Endothelial cell of umbilical vein (primary cell): ENCODE measurements at regions not wholly inside any gene's neighbourhood (a gene's known extent, or its start where the extent isn't known, plus 50 kb on each side); places are given as distances from the start of the nearest gene placed in this dataset.
A peak's percentile ranks its signal among the peaks of the same experiment; 100 is the strongest.

Experiments used
- BruUV-seq: library from RNA; stranded (reverse); fragments of 400-500 nt; replicated peaks from 2 replicates; lab custom pipeline; 2021; lab: Mats Ljungman, UMichigan
- CTCF ChIA-PET: fragments of 300-600, 350-600 bp; sonication (Branson Sonifier 250); formaldehyde crosslinking; loops from one replicate; lab custom pipeline; 2021; ENCODE audit warnings: antibody characterized with exemption, inconsistent platforms; lab: Charles Lee
- POLR2A ChIA-PET: fragments of 300-600, 350-600 bp; sonication (Branson Sonifier 250); formaldehyde crosslinking; loops from one replicate; lab custom pipeline; 2021; ENCODE audit warnings: antibody characterized with exemption, inconsistent platforms; lab: Charles Lee
- DNase-seq: peaks from one replicate; pipeline ENCODE4 v3.0.0-alpha.2; 2011; ENCODE audit warnings: low read depth, low spot score
- FAIRE-seq: peaks from 2 replicates; lab custom pipeline; 2011; peaks lifted over from hg19 to GRCh38; lab: Jason Lieb, UNC
- H2AFZ ChIP-seq: 2 replicates; pipeline ENCODE4 v1.6.0; 2012; ENCODE audit warnings: low read depth, low read length, control low read depth, inconsistent platforms
- H3K27ac ChIP-seq: 2 replicates; pipeline ENCODE4 v1.5.1; 2011; ENCODE audit warnings: low read depth, mild to moderate bottlenecking, control low read depth, low read length, moderate library complexity; ENCODE audit not compliant: insufficient read depth
- H3K27me3 ChIP-seq, 2 experiments: 2 replicates each; pipeline versions ENCODE4 v1.6.0 to v1.6.1; 2011; ENCODE audit warnings: low read length in 2 of 2, mixed read lengths in 1 of 2; ENCODE audit not compliant: control insufficient read depth in 2 of 2, insufficient read depth in 2 of 2
- H3K36me3 ChIP-seq, 2 experiments: 2 replicates in 1 of 2; 3 replicates in 1 of 2; pipeline ENCODE4 v1.5.1; 2011; ENCODE audit warnings: low read length in 2 of 2, mild to moderate bottlenecking in 1 of 2, moderate library complexity in 1 of 2; ENCODE audit not compliant: control insufficient read depth in 2 of 2, insufficient read depth in 2 of 2; ENCODE audit errors: extremely low read depth in 1 of 2
- H3K4me1 ChIP-seq: 3 replicates; pipeline ENCODE4 v1.5.1; 2011; ENCODE audit warnings: mild to moderate bottlenecking, low read length; ENCODE audit not compliant: control insufficient read depth, insufficient read depth; ENCODE audit errors: extremely low read depth
- H3K4me2 ChIP-seq: 2 replicates; pipeline ENCODE4 v1.6.1; 2011; ENCODE audit warnings: low read length, control low read depth, mixed read lengths; ENCODE audit not compliant: insufficient read depth
- H3K4me3 ChIP-seq, 3 experiments: fragments of 200-600 bp in 1 of 3; sonication (generic), shearing (Covaris generic) in 1 of 3; replicated peaks in 1 of 3; 2 replicates each; pipeline ENCODE4 v1.5.1; 2011 to 2016; ENCODE audit warnings: control low read depth in 3 of 3, low read length in 3 of 3, mild to moderate bottlenecking in 2 of 3, inconsistent platforms in 1 of 3, low read depth in 1 of 3, moderate library complexity in 1 of 3; ENCODE audit not compliant: insufficient read depth in 1 of 3
- H3K79me2 ChIP-seq: 2 replicates; pipeline ENCODE4 v1.6.0; 2012; ENCODE audit warnings: low read length, inconsistent platforms; ENCODE audit not compliant: control insufficient read depth, insufficient read depth
- H3K9ac ChIP-seq: replicated peaks from 2 replicates; pipeline ENCODE3; 2011; ENCODE audit warnings: low read length, control low read depth; ENCODE audit not compliant: insufficient read depth; ENCODE audit errors: extremely low read depth
- H3K9me1 ChIP-seq: replicated peaks from 3 replicates; pipeline ENCODE4 v1.6.0; 2011; ENCODE audit warnings: mild to moderate bottlenecking, low read length; ENCODE audit not compliant: control insufficient read depth, insufficient read depth; ENCODE audit errors: extremely low read depth
- H3K9me3 ChIP-seq: replicated peaks from 2 replicates; pipeline ENCODE4 v1.5.1; 2012; ENCODE audit warnings: low read length, inconsistent platforms; ENCODE audit not compliant: control insufficient read depth, insufficient read depth
- H4K20me1 ChIP-seq: replicated peaks from 2 replicates; pipeline ENCODE3; 2011; ENCODE audit warnings: mild to moderate bottlenecking, low read length; ENCODE audit not compliant: control insufficient read depth, insufficient read depth; ENCODE audit errors: extremely low read depth
- CTCF ChIP-seq, 2 donors: IDR thresholded peaks; 1 replicate in 1 of 2; 2 replicates in 1 of 2; pipeline ENCODE4 v1.5.1; 2011; ENCODE audit warnings: low read length in 2 of 2, mild to moderate bottlenecking in 2 of 2, moderate library complexity in 2 of 2, control low read depth in 1 of 2, inconsistent platforms in 1 of 2, low read depth in 1 of 2; ENCODE audit not compliant: insufficient read depth in 1 of 2; ENCODE audit errors: extremely low read depth in 1 of 2
- EZH2 ChIP-seq: IDR thresholded peaks from 2 replicates; pipeline ENCODE4 v1.6.1; 2012; ENCODE audit warnings: borderline replicate concordance, low read depth, mild to moderate bottlenecking, moderate library complexity, low read length, inconsistent platforms; ENCODE audit not compliant: severe bottlenecking
- FOS ChIP-seq: IDR thresholded peaks from 2 replicates; pipeline ENCODE4 v1.6.1; 2011; ENCODE audit warnings: mild to moderate bottlenecking, low read length, moderate library complexity, borderline replicate concordance; ENCODE audit not compliant: insufficient read depth
- GATA2 ChIP-seq: IDR thresholded peaks from 2 replicates; pipeline ENCODE4 v1.7.0; 2011; ENCODE audit warnings: low read depth, mild to moderate bottlenecking, moderate library complexity, mixed read lengths, low read length; ENCODE audit not compliant: insufficient read length, insufficient read depth
- JUN ChIP-seq: IDR thresholded peaks from 2 replicates; pipeline ENCODE4 v1.6.1; 2011; ENCODE audit warnings: borderline replicate concordance, low read depth; ENCODE audit not compliant: insufficient read length, insufficient read depth
- MAX ChIP-seq: IDR thresholded peaks from 2 replicates; pipeline ENCODE4 v1.6.1; 2011; ENCODE audit not compliant: insufficient read depth, insufficient read length
- MYC ChIP-seq: IDR thresholded peaks from one replicate; pipeline ENCODE4 v1.6.1; 2011; ENCODE audit warnings: mild to moderate bottlenecking, low read depth, low read length
- POLR2A ChIP-seq: IDR thresholded peaks from 2 replicates; pipeline ENCODE4 v1.6.1; 2012; ENCODE audit warnings: low read depth, mild to moderate bottlenecking, control low read depth, low read length
- POLR2AphosphoS5 ChIP-seq: IDR thresholded peaks from 2 replicates; pipeline ENCODE4 v1.6.1; 2012; ENCODE audit warnings: low read depth, mild to moderate bottlenecking, control low read depth, low read length, moderate library complexity; ENCODE audit not compliant: insufficient read depth
- dilution Hi-C: fragments of 300-500 bp; cut with MboI; formaldehyde crosslinking; loops from one replicate; pipeline ENCODE4 v1.15.0; 2019; ENCODE audit warnings: low sequenced_read_pairs; ENCODE audit not compliant: extremely low pct_ligation_motif_present
- intact Hi-C: fragments of 100-400 bp; cut with micrococcal nuclease; formaldehyde crosslinking; loops from one replicate; pipeline ENCODE4 v1.10.0; 2022

DNA sequence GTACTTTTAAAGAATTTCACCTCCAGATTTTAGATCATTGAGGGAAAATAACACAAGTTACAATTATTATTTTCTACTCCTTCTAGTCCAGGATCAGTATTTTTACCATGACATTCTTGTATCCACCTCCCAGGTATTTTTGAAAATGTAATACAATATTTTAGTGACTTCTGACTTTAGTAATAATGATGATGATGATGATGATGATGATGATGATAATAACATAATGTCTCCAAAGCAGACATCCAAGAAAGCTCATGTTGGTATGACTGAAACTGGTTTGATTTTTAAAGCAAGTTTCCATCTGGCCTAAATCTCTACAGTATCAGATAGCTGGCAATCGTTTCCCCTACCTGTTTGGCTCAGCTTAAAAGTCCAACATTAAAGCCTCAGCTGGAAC is 140.0 kb upstream of the GULP1 start:
- Histone ChIP-seq H3K4me3 (no peak overlapping the region), H3K36me3 (no peaks in the 10 kb centered on the region), H3K27me3 (no peaks in the 10 kb centered on the region), H3K4me1 (no peaks in the 10 kb centered on the region), H4K20me1 (no peaks in the 10 kb centered on the region), H3K9me1 (no peaks in the 10 kb centered on the region), H3K9ac (no peak overlapping the region), H3K4me2 (no peak overlapping the region), H3K9me3 (no peaks in the 10 kb centered on the region), H2AFZ (no peak overlapping the region), H3K79me2 (no peaks in the 10 kb centered on the region), H3K27ac (no peak overlapping the region)
- dilution Hi-C loops (no loop called here), intact Hi-C loops (no loop called here)
- FAIRE-seq (peak; percentile 18), DNase-seq (no peak)
- BruUV-seq, result no TSS peak
- ChIA-PET POLR2A (no interaction called here), CTCF (interaction anchor here (1.2 kb wide), 2 partner anchors 9 to 140 kb away, joined by 3 read pairs; partner anchors contain the start of gene GULP1)
- TF ChIP-seq POLR2A (no peak), MYC (no peak), POLR2AphosphoS5 (no peak), JUN (no peak), CTCF (IDR thresholded peaks at IDR 0.05; ENCODE audit: extremely low read depth in 1 of 2, insufficient read depth in 1 of 2, low read depth in 1 of 2, low read length in 2 of 2) (no peak), MAX (no peak), FOS (no peak), EZH2 (no peak), GATA2 (no peak)
